Activated CD8-positive, alpha-beta T cell treated with anti-CD3 and anti-CD28 coated beads, Interleukin-2, amount 10 ng/mL, durations not matched to agents 7 days and 5 days (primary cell): ENCODE measurements at regions not wholly inside any gene's neighbourhood (a gene's known extent, or its start where the extent isn't known, plus 50 kb on each side); places are given as distances from the start of the nearest gene placed in this dataset.

Experiments
- ATAC-seq: fragments of 150-1000 bp; cut with Tn5 transposase; one replicate; pipeline ENCODE4 v1.10.0; 2021; ENCODE audit warnings: moderate library complexity
- CTCF ChIA-PET: fragments of 350-600 bp; sonication (Branson Sonifier 250); formaldehyde crosslinking; loops from one replicate; lab custom pipeline; 2021; ENCODE audit warnings: antibody characterized with exemption; lab: Charles Lee
- POLR2A ChIA-PET: fragments of 350-600 bp; sonication (Branson Sonifier 250); formaldehyde crosslinking; loops from one replicate; lab custom pipeline; 2021; ENCODE audit warnings: antibody characterized with exemption; lab: Charles Lee
- DNase-seq: peaks from one replicate; pipeline ENCODE4 v3.0.0-alpha.2; 2020
- H3K27ac Mint-ChIP-seq: one replicate; pipeline ENCODE4 v1.8.0; 2021; ENCODE audit warnings: mild to moderate bottlenecking, mixed read lengths
- H3K27me3 Mint-ChIP-seq: one replicate; pipeline ENCODE4 v1.8.0; 2021; ENCODE audit warnings: low read depth, mixed read lengths
- H3K36me3 Mint-ChIP-seq: one replicate; pipeline ENCODE4 v1.8.0; 2021; ENCODE audit warnings: low read depth, mixed read lengths
- H3K4me1 Mint-ChIP-seq: one replicate; pipeline ENCODE4 v1.8.0; 2021; ENCODE audit warnings: low read depth, mixed read lengths
- H3K4me3 Mint-ChIP-seq: one replicate; pipeline ENCODE4 v1.8.0; 2021; ENCODE audit warnings: mild to moderate bottlenecking, mixed read lengths
- H3K9me3 Mint-ChIP-seq: one replicate; pipeline ENCODE4 v1.8.0; 2022; ENCODE audit warnings: mixed read lengths; ENCODE audit not compliant: insufficient read depth

GRCh38 chr5:143573568-143574170, 170.2 kb upstream of the NR3C1 start:
- Mint-ChIP-seq H3K4me1 (no peaks in the 10 kb centered on the region), H3K4me3 (no peak overlapping the region), H3K36me3 (no peaks in the 10 kb centered on the region), H3K27ac (no peak overlapping the region), H3K9me3 (no peaks in the 10 kb centered on the region), H3K27me3 (peaks cover 10% of the 10 kb centered on the region)
- ChIA-PET CTCF (no interaction called here), POLR2A (interaction anchor here (0.6 kb wide), 1 partner anchor 119 kb away, joined by 3 read pairs; no protein-coding TSS in a partner anchor)
- DNase-seq (no peak), ATAC-seq (no peak)

DNA sequence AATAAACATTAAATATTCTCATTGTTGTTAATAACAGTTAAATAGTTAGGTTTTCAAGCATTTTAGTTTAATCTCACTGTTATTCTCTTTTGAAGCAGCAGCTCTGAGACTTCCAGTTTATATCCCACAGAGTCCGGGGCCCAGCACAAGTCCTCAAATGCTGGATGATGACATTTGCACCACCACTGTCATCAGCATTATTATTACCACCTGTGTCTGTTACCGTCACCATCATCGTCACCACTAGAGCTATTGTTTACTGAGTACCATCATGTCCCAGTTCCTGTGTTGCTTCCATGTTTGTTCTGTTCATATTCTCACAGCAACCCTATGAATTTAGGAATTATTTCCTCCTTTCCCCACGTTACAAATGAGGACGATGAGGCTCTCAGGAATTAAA, 169.2 kb upstream of the NR3C1 start:
- H3K9me3 Mint-ChIP-seq, result no peaks in the 10 kb centered on the region
- H3K27me3 Mint-ChIP-seq, result peaks cover 10% of the 10 kb centered on the region
- H3K27ac Mint-ChIP-seq, result no peak overlapping the region
- H3K36me3 Mint-ChIP-seq, result no peaks in the 10 kb centered on the region
- POLR2A ChIA-PET, result no interaction called here
- H3K4me3 Mint-ChIP-seq, result no peak overlapping the region
- DNase-seq (no peak), ATAC-seq (no peak)
- CTCF ChIA-PET, result no interaction called here
- no peaks in the 10 kb centered on the region for H3K4me1 Mint-ChIP-seq

- no peak for ATAC-seq
- POLR2A ChIA-PET, result no interaction called here
- CTCF ChIA-PET, result no interaction called here
- H3K4me3 Mint-ChIP-seq, result no peak overlapping the region
- H3K36me3 Mint-ChIP-seq, result no peaks in the 10 kb centered on the region
- no peak overlapping the region for H3K27ac Mint-ChIP-seq
- H3K27me3 Mint-ChIP-seq, result peaks cover 10% of the 10 kb centered on the region
- H3K9me3 Mint-ChIP-seq, result no peaks in the 10 kb centered on the region
- DNase-seq, result no peak
- H3K4me1 Mint-ChIP-seq, result no peaks in the 10 kb centered on the region
Observed at GRCh38 chr5:143571642-143572624, 168.4 kb upstream of the NR3C1 start.

DNA sequence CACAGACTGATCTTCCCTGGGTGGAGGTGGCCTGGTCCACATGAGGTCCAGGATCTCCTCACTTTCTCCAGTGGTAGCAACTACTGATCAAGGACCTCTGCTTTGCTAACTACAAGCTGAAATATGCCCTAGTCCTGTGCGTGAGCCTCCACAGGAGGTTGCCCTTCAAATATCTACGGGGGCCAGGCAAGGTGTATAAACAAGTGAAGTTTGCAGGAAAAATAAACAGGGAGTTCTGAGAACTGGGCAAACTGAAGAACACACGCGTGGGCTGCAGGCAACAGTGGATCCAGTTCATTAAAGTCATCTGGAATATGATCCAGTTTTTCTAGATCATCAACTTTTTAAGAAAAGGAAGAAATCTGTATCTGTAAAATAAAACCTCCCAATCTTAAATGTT, 167.5 kb upstream of the NR3C1 start:
- Mint-ChIP-seq H3K4me3 (no peak overlapping the region), H3K36me3 (no peaks in the 10 kb centered on the region), H3K27me3 (peaks cover 10% of the 10 kb centered on the region), H3K27ac (no peak overlapping the region), H3K4me1 (no peaks in the 10 kb centered on the region), H3K9me3 (no peaks in the 10 kb centered on the region)
- POLR2A ChIA-PET, result no interaction called here
- CTCF ChIA-PET, result no interaction called here
- ATAC-seq, result no peak
- DNase-seq, result no peak

DNA sequence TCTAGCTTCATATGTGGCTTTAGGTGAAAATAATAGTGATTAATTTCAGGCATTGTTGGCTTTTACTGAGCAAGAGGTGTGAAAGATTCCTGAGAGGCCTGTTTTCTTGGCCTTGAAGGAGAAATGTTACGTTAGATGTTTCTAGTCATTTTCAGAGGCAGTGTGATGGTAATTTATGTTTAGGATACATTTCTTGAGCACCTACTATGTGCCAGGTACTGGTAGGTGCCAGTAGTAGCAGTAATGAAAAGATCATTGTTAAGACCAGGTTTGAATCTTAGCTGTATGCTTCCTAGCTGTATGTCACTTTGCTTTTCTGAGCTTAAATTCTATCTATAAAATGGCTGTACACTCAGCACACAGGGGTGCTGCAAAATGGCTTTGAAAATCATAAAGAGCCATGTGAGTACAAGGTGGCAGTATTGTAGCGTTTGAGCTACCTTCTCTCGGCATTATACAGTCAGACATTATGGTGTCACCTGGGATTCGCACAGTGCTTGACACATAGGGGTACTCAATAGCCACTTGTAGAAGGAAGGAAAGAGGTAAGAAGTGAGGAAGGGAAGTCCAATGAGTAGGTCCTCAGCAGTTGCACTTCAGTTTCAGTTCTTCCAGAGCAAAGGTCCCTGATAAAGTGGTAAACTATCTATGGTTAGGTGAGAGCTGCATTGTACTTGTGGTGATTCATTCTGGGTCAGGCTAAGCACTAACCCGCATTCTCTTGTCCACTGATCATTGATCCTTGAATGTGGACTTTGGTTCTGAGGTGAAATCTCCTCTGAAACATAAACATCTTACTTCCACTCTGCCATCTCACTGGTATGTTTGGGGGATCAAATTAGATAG, 166.5 kb upstream of the NR3C1 start:
- DNase-seq (no peak), ATAC-seq (no peak)
- H3K4me3 Mint-ChIP-seq, result no peak overlapping the region
- ChIA-PET POLR2A (no interaction called here), CTCF (no interaction called here)
- H3K27me3 Mint-ChIP-seq, result peaks cover 7% of the 10 kb centered on the region
- H3K36me3 Mint-ChIP-seq, result no peaks in the 10 kb centered on the region
- H3K9me3 Mint-ChIP-seq, result no peaks in the 10 kb centered on the region
- H3K27ac Mint-ChIP-seq, result no peak overlapping the region
- H3K4me1 Mint-ChIP-seq, result no peaks in the 10 kb centered on the region

- Mint-ChIP-seq H3K4me3 (no peak overlapping the region), H3K27ac (no peak overlapping the region), H3K36me3 (no peaks in the 10 kb centered on the region), H3K9me3 (no peaks in the 10 kb centered on the region), H3K27me3 (peaks cover 6% of the 10 kb centered on the region), H3K4me1 (no peaks in the 10 kb centered on the region)
- no peak for DNase-seq
- POLR2A ChIA-PET, result no interaction called here
- CTCF ChIA-PET, result no interaction called here
- ATAC-seq, result no peak
Observed at GRCh38 chr5:143569213-143569701, 165.8 kb upstream of the NR3C1 start.

GRCh38 chr5:143567583-143568504, 164.4 kb upstream of the NR3C1 start:
- H3K4me1 Mint-ChIP-seq, result no peaks in the 10 kb centered on the region
- no peak for ATAC-seq
- no peak overlapping the region for H3K4me3 Mint-ChIP-seq
- H3K9me3 Mint-ChIP-seq, result no peaks in the 10 kb centered on the region
- ChIA-PET POLR2A (no interaction called here), CTCF (no interaction called here)
- H3K27ac Mint-ChIP-seq, result no peak overlapping the region
- peaks cover 4% of the 10 kb centered on the region for H3K27me3 Mint-ChIP-seq
- no peaks in the 10 kb centered on the region for H3K36me3 Mint-ChIP-seq
- no peak for DNase-seq

DNA sequence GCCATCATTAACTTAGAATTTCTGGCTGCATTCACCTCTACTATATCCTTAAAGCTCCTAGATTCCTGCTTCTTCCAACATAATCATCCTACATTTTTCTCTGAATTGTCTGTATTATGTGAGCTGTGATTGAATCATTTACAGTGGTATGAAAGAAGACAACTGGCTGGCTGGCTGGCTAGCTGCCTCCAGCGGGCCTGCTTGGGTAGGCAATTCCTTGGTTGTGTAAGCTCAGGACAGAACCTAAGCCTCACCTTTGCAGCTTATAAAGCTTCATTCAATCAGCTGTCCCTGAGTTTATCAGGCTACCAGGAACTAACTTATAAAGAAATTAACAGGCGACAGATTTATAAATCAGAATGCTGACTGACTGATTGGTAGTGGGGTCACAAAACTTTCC, 162.7 kb upstream of the NR3C1 start:
- H3K4me1 Mint-ChIP-seq, result no peaks in the 10 kb centered on the region
- ChIA-PET CTCF (interaction anchor here (0.6 kb wide), 1 partner anchor 860 kb away, joined by 3 read pairs; no protein-coding TSS in a partner anchor), POLR2A (no interaction called here)

DNA sequence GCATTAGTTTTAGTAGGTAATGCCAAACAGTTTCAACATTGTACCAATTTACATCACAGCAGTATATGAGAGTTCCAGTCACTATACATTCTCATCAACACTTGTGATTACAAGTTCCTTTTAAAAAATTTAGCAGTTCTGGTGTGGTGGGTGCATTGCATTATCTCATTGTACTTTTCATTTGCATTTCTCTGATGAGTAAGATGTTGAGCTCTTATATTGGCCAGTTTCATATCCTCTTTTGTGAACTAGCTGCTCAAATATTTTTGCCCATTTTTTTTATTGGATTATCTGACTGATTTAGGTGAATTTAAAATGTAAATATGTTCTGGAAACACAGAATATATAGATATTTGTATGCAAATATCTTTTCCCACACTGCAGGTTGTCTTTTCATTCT, 160.9 kb upstream of the NR3C1 start:
- no peaks in the 10 kb centered on the region for H3K4me1 Mint-ChIP-seq
- no peaks in the 10 kb centered on the region for H3K9me3 Mint-ChIP-seq
- ChIA-PET POLR2A (no interaction called here), CTCF (no interaction called here)
- no peaks in the 10 kb centered on the region for H3K27me3 Mint-ChIP-seq
- H3K27ac Mint-ChIP-seq, result no peak overlapping the region
- ATAC-seq (no peak), DNase-seq (no peak)
- H3K36me3 Mint-ChIP-seq, result no peaks in the 10 kb centered on the region
- no peak overlapping the region for H3K4me3 Mint-ChIP-seq

More for the DNA sequence above, 162.7 kb upstream of the NR3C1 start:
- no peak overlapping the region for H3K27ac Mint-ChIP-seq
- H3K36me3 Mint-ChIP-seq, result no peaks in the 10 kb centered on the region
- ATAC-seq (no peak), DNase-seq (no peak)
- no peak overlapping the region for H3K4me3 Mint-ChIP-seq
- H3K9me3 Mint-ChIP-seq, result no peaks in the 10 kb centered on the region
- H3K27me3 Mint-ChIP-seq, result peaks cover 2% of the 10 kb centered on the region

DNA sequence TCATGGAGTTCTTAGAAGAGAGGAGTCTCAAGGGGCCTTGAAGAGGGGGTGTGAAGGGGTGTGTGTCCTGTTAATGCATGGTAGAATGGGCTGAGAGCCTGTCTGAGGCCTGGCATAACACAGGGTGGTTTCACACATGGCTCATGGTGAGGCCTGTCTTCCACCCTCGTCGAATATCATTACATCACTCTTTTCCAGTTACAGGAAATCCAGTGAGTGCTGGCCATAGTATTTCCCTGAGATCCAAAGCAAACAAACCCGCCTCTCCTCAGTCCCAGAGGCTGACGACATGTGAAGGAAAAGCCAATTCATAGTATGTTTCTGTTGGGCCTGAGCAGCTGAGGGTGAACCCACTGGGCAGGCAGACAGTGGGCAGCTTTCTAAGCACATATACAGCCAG, 159.4 kb upstream of the NR3C1 start:
- H3K4me3 Mint-ChIP-seq, result no peak overlapping the region
- H3K27me3 Mint-ChIP-seq, result no peaks in the 10 kb centered on the region
- H3K36me3 Mint-ChIP-seq, result no peaks in the 10 kb centered on the region
- no peak for DNase-seq
- ChIA-PET CTCF (no interaction called here), POLR2A (no interaction called here)
- ATAC-seq, result no peak
- no peaks in the 10 kb centered on the region for H3K9me3 Mint-ChIP-seq
- no peaks in the 10 kb centered on the region for H3K4me1 Mint-ChIP-seq
- no peak overlapping the region for H3K27ac Mint-ChIP-seq

DNA sequence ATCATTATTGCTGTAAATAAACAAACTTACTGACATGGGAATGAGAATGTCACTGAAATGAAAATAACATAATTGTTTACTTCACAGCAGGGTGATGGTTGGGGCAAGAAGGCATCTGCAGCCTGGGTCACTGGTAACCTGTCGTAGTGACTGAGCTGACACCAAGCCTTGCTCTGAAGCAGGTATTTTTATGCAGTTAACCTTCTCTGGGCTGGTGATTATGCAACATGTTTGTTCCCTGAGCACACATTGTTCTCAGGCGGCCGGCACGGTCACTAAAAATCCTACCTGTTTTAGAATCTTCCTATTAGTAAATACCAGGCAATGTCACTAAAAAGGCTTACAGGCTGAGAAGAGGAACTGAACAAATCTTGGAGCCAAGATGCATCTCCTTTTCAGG, 157.7 kb upstream of the NR3C1 start:
- H3K36me3 Mint-ChIP-seq, result no peaks in the 10 kb centered on the region
- H3K4me3 Mint-ChIP-seq, result no peak overlapping the region
- POLR2A ChIA-PET, result no interaction called here
- no peaks in the 10 kb centered on the region for H3K4me1 Mint-ChIP-seq
- CTCF ChIA-PET, result interaction anchor here (1.2 kb wide), 1 partner anchor 9 kb away, joined by 3 read pairs; no protein-coding TSS in a partner anchor
- no peak for ATAC-seq
- no peaks in the 10 kb centered on the region for H3K27me3 Mint-ChIP-seq
- DNase-seq, result no peak
- H3K27ac Mint-ChIP-seq, result no peak overlapping the region
- H3K9me3 Mint-ChIP-seq, result no peaks in the 10 kb centered on the region
